ENCODE measurements at regions not wholly inside any gene's neighbourhood (a gene's known extent, or its start where the extent isn't known, plus 50 kb on each side); places are given as distances from the start of the nearest gene placed in this dataset.

DNA sequence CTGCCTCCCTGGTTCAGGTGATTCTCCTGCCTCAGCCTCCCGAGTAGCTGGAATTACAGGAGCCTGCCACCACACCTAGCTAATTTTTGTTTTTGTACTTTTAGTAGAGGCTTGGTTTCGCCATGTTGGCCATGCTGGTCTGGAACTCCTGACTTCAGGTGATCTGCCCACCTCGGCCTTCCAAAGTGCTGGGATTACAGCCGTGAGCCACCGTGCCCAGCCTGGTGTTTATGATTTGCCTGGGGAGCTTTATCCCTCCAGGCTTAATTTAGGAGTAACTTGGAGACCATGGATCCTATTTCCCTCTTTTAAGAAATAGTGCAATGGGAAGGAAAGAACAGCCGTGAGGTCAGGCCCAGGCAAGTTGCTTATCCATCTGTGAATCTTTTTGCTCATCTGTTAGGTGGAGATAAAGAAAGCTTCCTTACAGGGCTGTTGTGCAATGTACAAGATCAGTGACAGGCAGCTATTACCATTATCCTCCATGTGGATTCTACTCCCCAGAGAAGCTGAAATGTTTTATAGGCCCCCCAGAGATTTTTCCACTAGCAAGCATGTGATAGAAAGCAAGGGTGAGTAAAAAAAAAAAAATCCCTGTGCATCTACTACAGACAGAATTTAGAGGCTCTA, 104.9 kb upstream of the MGAT5 start:
- Histone ChIP-seq H3K36me3 (ENCODE audit: insufficient read depth, insufficient read length, low read length) (peaks cover 11% of the 10 kb centered on the region), H3K27me3 (ENCODE audit: insufficient read depth, insufficient read length) (no peaks in the 10 kb centered on the region), H3K9me3 (ENCODE audit: insufficient read depth, low read length) (no peaks in the 10 kb centered on the region), H3K9ac (ENCODE audit: insufficient read length, low read depth) (no peak overlapping the region), H3K4me3 (ENCODE audit: insufficient read length, low read depth) (no peak overlapping the region), H3K4me1 (ENCODE audit: insufficient read depth, insufficient read length) (peaks cover 12% of the 10 kb centered on the region)
- no peak for TF ChIP-seq SUZ12 (IDR thresholded peaks at IDR 0.05; ENCODE audit: extremely low read depth, insufficient read depth, insufficient read length)
- no peak for TF ChIP-seq ZNF274 (IDR thresholded peaks at IDR 0.05; ENCODE audit: low read depth, low read length)
- TF ChIP-seq YY1 (IDR thresholded peaks at IDR 0.05; ENCODE audit: insufficient read depth, insufficient read length): no peak
- DNase-seq (ENCODE audit: low read depth, low spot score): no peak

GRCh38 chr2:134149904-134150303, 104.0 kb upstream of the MGAT5 start:
- Histone ChIP-seq H3K4me1 (ENCODE audit: insufficient read depth, insufficient read length) (peaks cover 12% of the 10 kb centered on the region), H3K9me3 (ENCODE audit: insufficient read depth, low read length) (no peaks in the 10 kb centered on the region), H3K9ac (ENCODE audit: insufficient read length, low read depth) (no peak overlapping the region), H3K27me3 (ENCODE audit: insufficient read depth, insufficient read length) (no peaks in the 10 kb centered on the region), H3K4me3 (ENCODE audit: insufficient read length, low read depth) (no peak overlapping the region), H3K36me3 (ENCODE audit: insufficient read depth, insufficient read length, low read length) (peaks cover 11% of the 10 kb centered on the region)
- DNase-seq (ENCODE audit: low read depth, low spot score): no peak
- TF ChIP-seq SUZ12 (IDR thresholded peaks at IDR 0.05; ENCODE audit: extremely low read depth, insufficient read depth, insufficient read length): no peak
- no peak for TF ChIP-seq ZNF274 (IDR thresholded peaks at IDR 0.05; ENCODE audit: low read depth, low read length)
- TF ChIP-seq YY1 (IDR thresholded peaks at IDR 0.05; ENCODE audit: insufficient read depth, insufficient read length): no peak

GRCh38 chr2:134150760-134151159, 103.1 kb upstream of the MGAT5 start:
- Histone ChIP-seq H3K9ac (ENCODE audit: insufficient read length, low read depth) (no peak overlapping the region), H3K27me3 (ENCODE audit: insufficient read depth, insufficient read length) (no peaks in the 10 kb centered on the region), H3K4me3 (ENCODE audit: insufficient read length, low read depth) (no peak overlapping the region), H3K9me3 (ENCODE audit: insufficient read depth, low read length) (no peaks in the 10 kb centered on the region), H3K36me3 (ENCODE audit: insufficient read depth, insufficient read length, low read length) (peaks cover 12% of the 10 kb centered on the region), H3K4me1 (ENCODE audit: insufficient read depth, insufficient read length) (peaks cover 9% of the 10 kb centered on the region)
- DNase-seq (ENCODE audit: low read depth, low spot score): no peak
- TF ChIP-seq SUZ12 (IDR thresholded peaks at IDR 0.05; ENCODE audit: extremely low read depth, insufficient read depth, insufficient read length) (no peak), ZNF274 (IDR thresholded peaks at IDR 0.05; ENCODE audit: low read depth, low read length) (no peak), YY1 (IDR thresholded peaks at IDR 0.05; ENCODE audit: insufficient read depth, insufficient read length) (no peak)

DNA sequence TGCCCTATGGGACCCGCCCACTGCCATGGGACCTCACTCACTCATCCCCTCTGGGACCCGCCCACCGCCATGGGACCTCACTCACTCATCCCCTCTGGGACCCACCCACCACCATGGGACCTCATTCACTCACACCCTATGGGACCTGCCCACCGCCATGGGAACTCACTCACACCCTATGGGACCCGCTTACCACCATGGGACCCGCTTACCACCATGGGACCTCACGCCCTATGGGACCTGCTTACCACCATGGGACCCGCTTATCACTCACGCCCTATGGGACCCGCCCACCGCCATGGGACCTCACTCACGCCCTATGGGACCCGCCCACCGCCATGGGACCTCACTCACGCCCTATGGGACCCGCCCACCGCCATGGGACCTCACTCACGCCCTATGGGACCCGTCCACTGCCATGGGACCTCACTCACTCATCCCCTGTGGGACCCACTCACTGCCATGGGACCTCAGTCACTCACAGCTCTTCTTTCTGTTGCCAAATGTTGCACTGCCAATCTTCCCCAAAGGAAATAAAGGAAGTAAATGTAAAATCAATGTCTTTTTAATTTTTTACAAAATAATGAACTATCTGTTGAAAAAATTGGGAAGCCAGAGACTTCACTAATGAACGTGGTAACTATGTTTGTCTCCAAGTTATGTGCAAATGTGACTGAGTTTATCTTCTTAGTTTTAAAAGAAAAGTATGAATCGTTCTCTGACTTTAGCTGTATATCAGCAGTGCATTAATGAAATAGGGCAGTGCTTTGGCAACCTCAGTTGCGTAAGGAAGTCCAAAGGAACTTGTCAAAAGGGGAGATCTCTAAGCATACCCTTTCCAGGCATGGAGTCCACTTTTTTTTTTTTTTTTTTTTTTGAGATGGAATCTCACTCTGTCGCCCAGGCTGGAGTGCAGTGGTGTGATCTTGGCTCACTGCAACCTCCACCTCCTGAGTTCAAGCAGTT, 101.5 kb upstream of the MGAT5 start:
- TF ChIP-seq SUZ12 (IDR thresholded peaks at IDR 0.05; ENCODE audit: extremely low read depth, insufficient read depth, insufficient read length) (no peak), ZNF274 (IDR thresholded peaks at IDR 0.05; ENCODE audit: low read depth, low read length) (no peak)
- Histone ChIP-seq H3K9ac (ENCODE audit: insufficient read length, low read depth) (no peak overlapping the region), H3K27me3 (ENCODE audit: insufficient read depth, insufficient read length) (no peaks in the 10 kb centered on the region), H3K4me1 (ENCODE audit: insufficient read depth, insufficient read length) (peaks cover 6% of the 10 kb centered on the region), H3K9me3 (ENCODE audit: insufficient read depth, low read length) (no peaks in the 10 kb centered on the region), H3K4me3 (ENCODE audit: insufficient read length, low read depth) (no peak overlapping the region), H3K36me3 (ENCODE audit: insufficient read depth, insufficient read length, low read length) (peaks cover 21% of the 10 kb centered on the region)
- DNase-seq (ENCODE audit: low read depth, low spot score): no peak

- Histone ChIP-seq H3K9ac (ENCODE audit: insufficient read length, low read depth) (no peak overlapping the region), H3K4me1 (ENCODE audit: insufficient read depth, insufficient read length) (peaks cover 10% of the 10 kb centered on the region), H3K9me3 (ENCODE audit: insufficient read depth, low read length) (no peaks in the 10 kb centered on the region), H3K36me3 (ENCODE audit: insufficient read depth, insufficient read length, low read length) (peaks cover 21% of the 10 kb centered on the region), H3K4me3 (ENCODE audit: insufficient read length, low read depth) (no peak overlapping the region), H3K27me3 (ENCODE audit: insufficient read depth, insufficient read length) (no peaks in the 10 kb centered on the region)
- no peak for TF ChIP-seq SUZ12 (IDR thresholded peaks at IDR 0.05; ENCODE audit: extremely low read depth, insufficient read depth, insufficient read length)
- no peak for TF ChIP-seq YY1 (IDR thresholded peaks at IDR 0.05; ENCODE audit: insufficient read depth, insufficient read length)
- no peak for TF ChIP-seq ZNF274 (IDR thresholded peaks at IDR 0.05; ENCODE audit: low read depth, low read length)
- no peak for DNase-seq (ENCODE audit: low read depth, low spot score)
These were observed 100.5 kb upstream of the MGAT5 start for GRCh38 chr2:134153294-134153880.

- H3K9me3 ChIP-seq (ENCODE audit: insufficient read depth, low read length): no peaks in the 10 kb centered on the region
- no peaks in the 10 kb centered on the region for H3K27me3 ChIP-seq (ENCODE audit: insufficient read depth, insufficient read length)
- peaks cover 12% of the 10 kb centered on the region for H3K4me1 ChIP-seq (ENCODE audit: insufficient read depth, insufficient read length)
- TF ChIP-seq YY1 (IDR thresholded peaks at IDR 0.05; ENCODE audit: insufficient read depth, insufficient read length) (no peak), ZNF274 (IDR thresholded peaks at IDR 0.05; ENCODE audit: low read depth, low read length) (no peak), SUZ12 (IDR thresholded peaks at IDR 0.05; ENCODE audit: extremely low read depth, insufficient read depth, insufficient read length) (no peak)
- H3K9ac ChIP-seq (ENCODE audit: insufficient read length, low read depth): no peak overlapping the region
- peaks cover 21% of the 10 kb centered on the region for H3K36me3 ChIP-seq (ENCODE audit: insufficient read depth, insufficient read length, low read length)
- H3K4me3 ChIP-seq (ENCODE audit: insufficient read length, low read depth): no peak overlapping the region
- no peak for DNase-seq (ENCODE audit: low read depth, low spot score)
These were observed 99.6 kb upstream of the MGAT5 start for GRCh38 chr2:134154246-134154645.

DNA sequence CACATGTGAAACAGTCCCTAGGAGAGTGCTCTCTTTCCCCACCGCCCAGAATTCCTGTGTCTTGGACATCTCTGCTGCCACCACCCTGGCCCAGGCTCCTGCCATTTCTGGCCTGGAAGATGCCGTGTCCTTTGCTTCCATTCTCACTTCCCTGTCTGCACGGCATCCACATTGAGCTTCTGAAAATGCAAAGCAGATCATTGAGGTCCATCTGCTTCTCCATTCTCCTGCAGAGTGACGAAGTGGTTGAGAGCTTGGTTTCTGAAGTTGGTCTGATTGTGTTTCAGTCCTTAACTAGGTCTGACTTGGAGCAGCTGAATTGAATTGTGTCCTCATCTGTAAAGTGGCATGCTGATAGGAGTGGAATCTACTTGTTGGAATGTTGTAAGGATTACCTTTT, 98.7 kb upstream of the MGAT5 start:
- Histone ChIP-seq H3K9me3 (ENCODE audit: insufficient read depth, low read length) (no peaks in the 10 kb centered on the region), H3K27me3 (ENCODE audit: insufficient read depth, insufficient read length) (no peaks in the 10 kb centered on the region), H3K4me3 (ENCODE audit: insufficient read length, low read depth) (no peak overlapping the region), H3K36me3 (ENCODE audit: insufficient read depth, insufficient read length, low read length) (peaks cover 21% of the 10 kb centered on the region), H3K9ac (ENCODE audit: insufficient read length, low read depth) (no peak overlapping the region), H3K4me1 (ENCODE audit: insufficient read depth, insufficient read length) (peaks cover 10% of the 10 kb centered on the region)
- no peak for DNase-seq (ENCODE audit: low read depth, low spot score)
- no peak for TF ChIP-seq YY1 (IDR thresholded peaks at IDR 0.05; ENCODE audit: insufficient read depth, insufficient read length)
- no peak for TF ChIP-seq SUZ12 (IDR thresholded peaks at IDR 0.05; ENCODE audit: extremely low read depth, insufficient read depth, insufficient read length)
- TF ChIP-seq ZNF274 (IDR thresholded peaks at IDR 0.05; ENCODE audit: low read depth, low read length): no peak
